Activated CD8-positive, alpha-beta memory T cell treated with anti-CD3 and anti-CD28 coated beads, Interleukin-2, amount 10 ng/mL, durations not matched to agents 7 days and 5 days (primary cell): ENCODE measurements at regions not wholly inside any gene's neighbourhood (a gene's known extent, or its start where the extent isn't known, plus 50 kb on each side); places are given as distances from the start of the nearest gene placed in this dataset.
"Not testable (repeated sequence)": the region's sequence is repeated elsewhere in the genome, so short reads cannot be mapped to it uniquely, and the experiment has no call there.

Source experiments
- ATAC-seq: fragments of 150-1000 bp; cut with Tn5 transposase; one replicate; pipeline ENCODE4 v1.10.0; 2021; ENCODE audit warnings: moderate library complexity
- CTCF ChIA-PET: fragments of 350-600 bp; sonication (Branson Sonifier 250); formaldehyde crosslinking; loops from one replicate; lab custom pipeline; 2021; ENCODE audit warnings: antibody characterized with exemption; lab: Charles Lee
- DNase-seq: peaks from one replicate; pipeline ENCODE4 v3.0.0-alpha.2; 2020
- H3K27ac Mint-ChIP-seq: one replicate; pipeline ENCODE4 v1.8.0; 2021; ENCODE audit warnings: mild to moderate bottlenecking, mixed read lengths
- H3K27me3 Mint-ChIP-seq: one replicate; pipeline ENCODE4 v1.8.0; 2021; ENCODE audit warnings: mixed read lengths
- H3K36me3 Mint-ChIP-seq: one replicate; pipeline ENCODE4 v1.8.0; 2021; ENCODE audit warnings: mild to moderate bottlenecking, mixed read lengths
- H3K4me1 Mint-ChIP-seq: one replicate; pipeline ENCODE4 v1.8.0; 2021; ENCODE audit warnings: mixed read lengths
- H3K4me3 Mint-ChIP-seq: one replicate; pipeline ENCODE4 v1.8.0; 2021; ENCODE audit warnings: mild to moderate bottlenecking, moderate library complexity, mixed read lengths
- H3K9me3 Mint-ChIP-seq: one replicate; pipeline ENCODE4 v1.8.0; 2022; ENCODE audit warnings: low read depth, mixed read lengths

- Mint-ChIP-seq H3K27ac (no peak overlapping the region), H3K4me3 (no peak overlapping the region), H3K36me3 (no peaks in the 10 kb centered on the region), H3K9me3 (peaks cover 2% of the 10 kb centered on the region), H3K4me1 (no peaks in the 10 kb centered on the region), H3K27me3 (no peaks in the 10 kb centered on the region)
- ATAC-seq (no peak), DNase-seq (no peak)
- CTCF ChIA-PET: no interaction called here
These were observed 388.4 kb downstream of the TFEC start for GRCh38 chr7:115642194-115642593.

GRCh38 chr7:115638853-115639252 lies 391.7 kb downstream of the TFEC start:
- Mint-ChIP-seq H3K27ac (no peak overlapping the region), H3K4me1 (no peaks in the 10 kb centered on the region), H3K4me3 (no peak overlapping the region), H3K27me3 (no peaks in the 10 kb centered on the region), H3K9me3 (peaks cover 2% of the 10 kb centered on the region), H3K36me3 (no peaks in the 10 kb centered on the region)
- no peak for DNase-seq
- no peak for ATAC-seq
- CTCF ChIA-PET: no interaction called here

- ATAC-seq (no peak), DNase-seq (no peak)
- Mint-ChIP-seq H3K4me1 (no peaks in the 10 kb centered on the region), H3K27me3 (no peaks in the 10 kb centered on the region), H3K4me3 (no peak overlapping the region), H3K36me3 (no peaks in the 10 kb centered on the region), H3K27ac (no peak overlapping the region), H3K9me3 (peaks cover 2% of the 10 kb centered on the region)
- CTCF ChIA-PET: no interaction called here
These were observed 393.4 kb downstream of the TFEC start for GRCh38 chr7:115637128-115637527.

- no peaks in the 10 kb centered on the region for H3K4me1 Mint-ChIP-seq
- no peaks in the 10 kb centered on the region for H3K9me3 Mint-ChIP-seq
- ATAC-seq (no peak), DNase-seq (no peak)
- CTCF ChIA-PET: no interaction called here
- no peaks in the 10 kb centered on the region for H3K27me3 Mint-ChIP-seq
- no peaks in the 10 kb centered on the region for H3K36me3 Mint-ChIP-seq
- no peak overlapping the region for H3K4me3 Mint-ChIP-seq
- H3K27ac Mint-ChIP-seq: no peak overlapping the region
These were observed 394.7 kb downstream of the TFEC start for GRCh38 chr7:115635876-115636275.

GRCh38 chr7:115635376-115635775 lies 395.2 kb downstream of the TFEC start:
- Mint-ChIP-seq H3K9me3 (no peaks in the 10 kb centered on the region), H3K36me3 (no peaks in the 10 kb centered on the region), H3K4me1 (no peaks in the 10 kb centered on the region), H3K4me3 (no peak overlapping the region), H3K27ac (no peak overlapping the region), H3K27me3 (no peaks in the 10 kb centered on the region)
- DNase-seq (no peak), ATAC-seq (no peak)
- CTCF ChIA-PET: no interaction called here

GRCh38 chr7:115634633-115635032 lies 395.9 kb downstream of the TFEC start:
- CTCF ChIA-PET: no interaction called here
- Mint-ChIP-seq H3K27ac (no peak overlapping the region), H3K27me3 (no peaks in the 10 kb centered on the region), H3K4me3 (no peak overlapping the region), H3K36me3 (no peaks in the 10 kb centered on the region), H3K4me1 (no peaks in the 10 kb centered on the region), H3K9me3 (no peaks in the 10 kb centered on the region)
- DNase-seq (no peak), ATAC-seq (no peak)

- H3K27me3 Mint-ChIP-seq: no peaks in the 10 kb centered on the region
- H3K4me3 Mint-ChIP-seq: no peak overlapping the region
- H3K36me3 Mint-ChIP-seq: no peaks in the 10 kb centered on the region
- no peaks in the 10 kb centered on the region for H3K4me1 Mint-ChIP-seq
- DNase-seq (no peak), ATAC-seq (no peak)
- H3K27ac Mint-ChIP-seq: no peak overlapping the region
- CTCF ChIA-PET: no interaction called here
- H3K9me3 Mint-ChIP-seq: no peaks in the 10 kb centered on the region
These were observed 397.9 kb downstream of the TFEC start for GRCh38 chr7:115632636-115633035.

- Mint-ChIP-seq H3K27me3 (peaks cover 2% of the 10 kb centered on the region), H3K4me3 (no peak overlapping the region), H3K4me1 (no peaks in the 10 kb centered on the region), H3K27ac (no peak overlapping the region), H3K36me3 (no peaks in the 10 kb centered on the region), H3K9me3 (no peaks in the 10 kb centered on the region)
- DNase-seq (no peak), ATAC-seq (no peak)
- CTCF ChIA-PET: no interaction called here
These were observed 398.8 kb downstream of the TFEC start for GRCh38 chr7:115631782-115632181.

GRCh38 chr7:115630049-115630448 lies 400.5 kb downstream of the TFEC start:
- Mint-ChIP-seq H3K36me3 (no peaks in the 10 kb centered on the region), H3K4me1 (no peaks in the 10 kb centered on the region), H3K27ac (no peak overlapping the region), H3K27me3 (peaks cover 2% of the 10 kb centered on the region), H3K9me3 (no peaks in the 10 kb centered on the region), H3K4me3 (no peak overlapping the region)
- CTCF ChIA-PET: no interaction called here
- ATAC-seq: no peak
- DNase-seq: no peak

- DNase-seq: no peak
- no peaks in the 10 kb centered on the region for H3K9me3 Mint-ChIP-seq
- no peaks in the 10 kb centered on the region for H3K27me3 Mint-ChIP-seq
- CTCF ChIA-PET: no interaction called here
- no peak overlapping the region for H3K27ac Mint-ChIP-seq
- no peak overlapping the region for H3K4me3 Mint-ChIP-seq
- no peaks in the 10 kb centered on the region for H3K4me1 Mint-ChIP-seq
- H3K36me3 Mint-ChIP-seq: no peaks in the 10 kb centered on the region
- ATAC-seq: no peak
These were observed 411.9 kb downstream of the TFEC start for GRCh38 chr7:115618676-115619075.

- H3K27me3 Mint-ChIP-seq: no peaks in the 10 kb centered on the region
- no peaks in the 10 kb centered on the region for H3K36me3 Mint-ChIP-seq
- ATAC-seq: no peak
- no peak overlapping the region for H3K27ac Mint-ChIP-seq
- no peak overlapping the region for H3K4me3 Mint-ChIP-seq
- DNase-seq: no peak
- no peaks in the 10 kb centered on the region for H3K9me3 Mint-ChIP-seq
- CTCF ChIA-PET: no interaction called here
- H3K4me1 Mint-ChIP-seq: no peaks in the 10 kb centered on the region
These were observed 416.7 kb downstream of the TFEC start for GRCh38 chr7:115613836-115614235.

GRCh38 chr7:115603416-115603815 lies 427.1 kb downstream of the TFEC start:
- no peak overlapping the region for H3K27ac Mint-ChIP-seq
- H3K4me1 Mint-ChIP-seq: no peaks in the 10 kb centered on the region
- CTCF ChIA-PET: no interaction called here
- H3K4me3 Mint-ChIP-seq: no peak overlapping the region
- H3K36me3 Mint-ChIP-seq: no peaks in the 10 kb centered on the region
- DNase-seq: no peak
- H3K9me3 Mint-ChIP-seq: peaks cover 2% of the 10 kb centered on the region
- no peak for ATAC-seq
- H3K27me3 Mint-ChIP-seq: no peaks in the 10 kb centered on the region

- CTCF ChIA-PET: no interaction called here
- no peak for DNase-seq
- Mint-ChIP-seq H3K27ac (no peak overlapping the region), H3K36me3 (no peaks in the 10 kb centered on the region), H3K4me3 (no peak overlapping the region), H3K27me3 (no peaks in the 10 kb centered on the region), H3K4me1 (no peaks in the 10 kb centered on the region), H3K9me3 (peaks cover 2% of the 10 kb centered on the region)
- ATAC-seq: no peak
These were observed 430.4 kb downstream of the TFEC start for GRCh38 chr7:115600207-115600606.

- not testable (repeated sequence) for H3K27me3 Mint-ChIP-seq
These were observed 431.4 kb downstream of the TFEC start for GRCh38 chr7:115599184-115599583.

GRCh38 chr7:115597220-115597619 lies 433.3 kb downstream of the TFEC start:
- H3K4me1 Mint-ChIP-seq, H3K36me3 Mint-ChIP-seq, H3K4me3 Mint-ChIP-seq, H3K27me3 Mint-ChIP-seq, H3K27ac Mint-ChIP-seq, H3K9me3 Mint-ChIP-seq, DNase-seq, ATAC-seq, CTCF ChIA-PET: not testable (repeated sequence)

More at GRCh38 chr7:115599184-115599583, 431.4 kb downstream of the TFEC start:
- H3K9me3 Mint-ChIP-seq, H3K4me1 Mint-ChIP-seq, H3K36me3 Mint-ChIP-seq, H3K4me3 Mint-ChIP-seq, CTCF ChIA-PET, ATAC-seq, DNase-seq, H3K27ac Mint-ChIP-seq: not testable (repeated sequence)
